ENCODE measurements at regions not wholly inside any gene's neighbourhood (a gene's known extent, or its start where the extent isn't known, plus 50 kb on each side); places are given as distances from the start of the nearest gene placed in this dataset.

DNA sequence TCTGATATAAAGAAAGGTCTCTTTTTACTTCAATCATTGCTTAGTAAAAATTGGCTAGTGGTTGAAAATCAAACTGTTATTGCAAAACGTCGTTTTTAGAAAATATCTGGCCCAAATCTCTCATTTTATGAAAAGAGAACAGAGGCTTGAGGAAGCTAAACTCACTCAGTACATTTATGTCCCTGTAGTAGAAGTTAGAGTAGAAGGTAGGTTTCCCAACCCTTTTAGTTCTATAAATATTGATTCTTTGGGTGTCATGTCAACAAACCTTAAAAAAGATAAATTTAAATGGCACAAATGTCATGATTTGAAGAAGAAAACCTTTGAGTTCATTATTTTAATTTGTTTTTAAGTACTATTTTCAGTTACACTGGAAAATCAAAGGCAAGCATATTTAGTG, 722.3 kb upstream of the NECTIN3 start:
- TF ChIP-seq, protein P1, sequence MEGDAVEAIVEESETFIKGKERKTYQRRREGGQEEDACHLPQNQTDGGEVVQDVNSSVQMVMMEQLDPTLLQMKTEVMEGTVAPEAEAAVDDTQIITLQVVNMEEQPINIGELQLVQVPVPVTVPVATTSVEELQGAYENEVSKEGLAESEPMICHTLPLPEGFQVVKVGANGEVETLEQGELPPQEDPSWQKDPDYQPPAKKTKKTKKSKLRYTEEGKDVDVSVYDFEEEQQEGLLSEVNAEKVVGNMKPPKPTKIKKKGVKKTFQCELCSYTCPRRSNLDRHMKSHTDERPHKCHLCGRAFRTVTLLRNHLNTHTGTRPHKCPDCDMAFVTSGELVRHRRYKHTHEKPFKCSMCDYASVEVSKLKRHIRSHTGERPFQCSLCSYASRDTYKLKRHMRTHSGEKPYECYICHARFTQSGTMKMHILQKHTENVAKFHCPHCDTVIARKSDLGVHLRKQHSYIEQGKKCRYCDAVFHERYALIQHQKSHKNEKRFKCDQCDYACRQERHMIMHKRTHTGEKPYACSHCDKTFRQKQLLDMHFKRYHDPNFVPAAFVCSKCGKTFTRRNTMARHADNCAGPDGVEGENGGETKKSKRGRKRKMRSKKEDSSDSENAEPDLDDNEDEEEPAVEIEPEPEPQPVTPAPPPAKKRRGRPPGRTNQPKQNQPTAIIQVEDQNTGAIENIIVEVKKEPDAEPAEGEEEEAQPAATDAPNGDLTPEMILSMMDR (IDR thresholded peaks at IDR 0.05; ENCODE audit: poor library complexity): no peak
- no peak for TF ChIP-seq EZH2phosphoT487 (IDR thresholded peaks at IDR 0.05; ENCODE audit: low read depth, severe bottlenecking, unreplicated experiment)
